ENCODE measurements at regions not wholly inside any gene's neighbourhood (a gene's known extent, or its start where the extent isn't known, plus 50 kb on each side); places are given as distances from the start of the nearest gene placed in this dataset.
A peak's percentile ranks its signal among the peaks of the same experiment; 100 is the strongest.

GRCh38 chr10:117450940-117451339 lies 75.7 kb upstream of the PDZD8 start:
- peaks cover 8% of the 10 kb centered on the region for H3K4me1 ChIP-seq (ENCODE audit: control insufficient read depth, extremely low read depth, insufficient read depth, low read length)
- no peaks in the 10 kb centered on the region for H3K9me1 ChIP-seq (ENCODE audit: control insufficient read depth, extremely low read depth, insufficient read depth, low read length)
- TF ChIP-seq EZH2 (IDR thresholded peaks at IDR 0.05; ENCODE audit: low read length) (no peak), CTCF (optimal IDR thresholded peaks at IDR 0.05 in 1 of 3, IDR thresholded peaks at IDR 0.05 in 1 of 3, conservative IDR thresholded peaks at IDR 0.05 in 1 of 3; ENCODE audit: extremely low read depth in 1 of 3, insufficient read depth in 2 of 3, low read length in 3 of 3) (no peak)
- FAIRE-seq = no peak
- H3K9ac ChIP-seq (ENCODE audit: control insufficient read depth, extremely low read depth, insufficient read depth, low read length) = no peak overlapping the region
- H3K27ac ChIP-seq (ENCODE audit: control insufficient read depth, insufficient read depth, low read length) = no peak overlapping the region
- no peaks in the 10 kb centered on the region for H3K27me3 ChIP-seq (ENCODE audit: control insufficient read depth, extremely low read depth, insufficient read depth, low read length)
- no peaks in the 10 kb centered on the region for H3K36me3 ChIP-seq (ENCODE audit: control insufficient read depth in 2 of 2, extremely low read depth in 1 of 2, insufficient read depth in 2 of 2, low read length in 2 of 2)
- H3K79me2 ChIP-seq (ENCODE audit: control insufficient read depth, insufficient read depth, low read length) = no peaks in the 10 kb centered on the region
- H3K9me3 ChIP-seq (ENCODE audit: control insufficient read depth, low read depth, low read length) = no peaks in the 10 kb centered on the region
- H3K4me2 ChIP-seq (ENCODE audit: control insufficient read depth, extremely low read depth, insufficient read depth, low read depth, low read length) = no peak overlapping the region
- dilution Hi-C loops (cut with MboI; ENCODE audit: extremely low pct_ligation_motif_present, low sequenced_read_pairs) = no loop called here
- no peak overlapping the region for H2AFZ ChIP-seq (ENCODE audit: control insufficient read depth, low read length)
- H4K20me1 ChIP-seq (ENCODE audit: control insufficient read depth, extremely low read depth, insufficient read depth, low read length) = no peaks in the 10 kb centered on the region
- no peak overlapping the region for H3K4me3 ChIP-seq (ENCODE audit: control insufficient read depth in 2 of 3, extremely low read depth in 1 of 3, insufficient read depth in 2 of 3, low read depth in 1 of 3, low read length in 3 of 3)
- DNase-seq (ENCODE audit: low read depth, low spot score) = no peak

- H3K9me3 ChIP-seq (ENCODE audit: control insufficient read depth, low read depth, low read length) = no peaks in the 10 kb centered on the region
- H4K20me1 ChIP-seq (ENCODE audit: control insufficient read depth, extremely low read depth, insufficient read depth, low read length) = no peaks in the 10 kb centered on the region
- H3K27ac ChIP-seq (ENCODE audit: control insufficient read depth, insufficient read depth, low read length) = no peak overlapping the region
- H3K9me1 ChIP-seq (ENCODE audit: control insufficient read depth, extremely low read depth, insufficient read depth, low read length) = no peaks in the 10 kb centered on the region
- FAIRE-seq (no peak), DNase-seq (ENCODE audit: low read depth, low spot score) (no peak)
- H2AFZ ChIP-seq (ENCODE audit: control insufficient read depth, low read length) = no peak overlapping the region
- dilution Hi-C loops (cut with MboI; ENCODE audit: extremely low pct_ligation_motif_present, low sequenced_read_pairs) = no loop called here
- H3K36me3 ChIP-seq (ENCODE audit: control insufficient read depth in 2 of 2, extremely low read depth in 1 of 2, insufficient read depth in 2 of 2, low read length in 2 of 2) = no peaks in the 10 kb centered on the region
- no peaks in the 10 kb centered on the region for H3K4me1 ChIP-seq (ENCODE audit: control insufficient read depth, extremely low read depth, insufficient read depth, low read length)
- H3K79me2 ChIP-seq (ENCODE audit: control insufficient read depth, insufficient read depth, low read length) = no peaks in the 10 kb centered on the region
- H3K4me2 ChIP-seq (ENCODE audit: control insufficient read depth, extremely low read depth, insufficient read depth, low read depth, low read length) = no peak overlapping the region
- TF ChIP-seq EZH2 (IDR thresholded peaks at IDR 0.05; ENCODE audit: low read length) (no peak), CTCF (optimal IDR thresholded peaks at IDR 0.05 in 1 of 3, IDR thresholded peaks at IDR 0.05 in 1 of 3, conservative IDR thresholded peaks at IDR 0.05 in 1 of 3; ENCODE audit: extremely low read depth in 1 of 3, insufficient read depth in 2 of 3, low read length in 3 of 3) (peak; percentile 24 to 50 (median 26))
- H3K27me3 ChIP-seq (ENCODE audit: control insufficient read depth, extremely low read depth, insufficient read depth, low read length) = no peaks in the 10 kb centered on the region
- no peak overlapping the region for H3K4me3 ChIP-seq (ENCODE audit: control insufficient read depth in 2 of 3, extremely low read depth in 1 of 3, insufficient read depth in 2 of 3, low read depth in 1 of 3, low read length in 3 of 3)
- no peak overlapping the region for H3K9ac ChIP-seq (ENCODE audit: control insufficient read depth, extremely low read depth, insufficient read depth, low read length)
Observed at GRCh38 chr10:117449636-117450035, 74.4 kb upstream of the PDZD8 start.

Measured in keratinocyte (primary cell).